ENCODE measurements at regions not wholly inside any gene's neighbourhood (a gene's known extent, or its start where the extent isn't known, plus 50 kb on each side); places are given as distances from the start of the nearest gene placed in this dataset.

DNA sequence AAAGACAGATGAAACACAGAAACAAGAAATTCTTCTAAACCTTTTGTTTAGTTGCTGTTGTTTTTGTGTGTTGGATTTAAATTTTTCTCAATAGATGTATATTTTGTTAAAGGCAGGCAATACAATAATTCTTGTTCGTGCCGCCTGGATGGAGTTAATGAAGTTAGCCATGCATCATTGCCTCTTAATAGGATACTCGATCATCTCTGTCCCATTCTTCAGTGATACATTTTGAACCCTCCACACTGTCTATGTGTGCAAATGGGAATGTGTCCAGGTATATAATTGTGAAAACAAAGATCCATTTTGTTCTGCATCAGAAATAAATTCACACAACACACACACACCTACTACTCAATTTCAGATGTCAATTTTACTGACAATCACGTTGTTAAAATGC, 186.6 kb upstream of the ADAMTS16 start:
- TF ChIP-seq, protein P1, sequence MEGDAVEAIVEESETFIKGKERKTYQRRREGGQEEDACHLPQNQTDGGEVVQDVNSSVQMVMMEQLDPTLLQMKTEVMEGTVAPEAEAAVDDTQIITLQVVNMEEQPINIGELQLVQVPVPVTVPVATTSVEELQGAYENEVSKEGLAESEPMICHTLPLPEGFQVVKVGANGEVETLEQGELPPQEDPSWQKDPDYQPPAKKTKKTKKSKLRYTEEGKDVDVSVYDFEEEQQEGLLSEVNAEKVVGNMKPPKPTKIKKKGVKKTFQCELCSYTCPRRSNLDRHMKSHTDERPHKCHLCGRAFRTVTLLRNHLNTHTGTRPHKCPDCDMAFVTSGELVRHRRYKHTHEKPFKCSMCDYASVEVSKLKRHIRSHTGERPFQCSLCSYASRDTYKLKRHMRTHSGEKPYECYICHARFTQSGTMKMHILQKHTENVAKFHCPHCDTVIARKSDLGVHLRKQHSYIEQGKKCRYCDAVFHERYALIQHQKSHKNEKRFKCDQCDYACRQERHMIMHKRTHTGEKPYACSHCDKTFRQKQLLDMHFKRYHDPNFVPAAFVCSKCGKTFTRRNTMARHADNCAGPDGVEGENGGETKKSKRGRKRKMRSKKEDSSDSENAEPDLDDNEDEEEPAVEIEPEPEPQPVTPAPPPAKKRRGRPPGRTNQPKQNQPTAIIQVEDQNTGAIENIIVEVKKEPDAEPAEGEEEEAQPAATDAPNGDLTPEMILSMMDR (IDR thresholded peaks at IDR 0.05) = no peak
- TF ChIP-seq POLR2A (IDR thresholded peaks at IDR 0.05; ENCODE audit: low read depth) (no peak), EP300 (IDR thresholded peaks at IDR 0.05) (no peak)
